ENCODE measurements at regions not wholly inside any gene's neighbourhood (a gene's known extent, or its start where the extent isn't known, plus 50 kb on each side); places are given as distances from the start of the nearest gene placed in this dataset.
"Not testable (repeated sequence)": the region's sequence is repeated elsewhere in the genome, so short reads cannot be mapped to it uniquely, and the experiment has no call there.

GRCh38 chr2:109724533-109725460 lies 69.3 kb upstream of the RGPD5 start:
- H3K27ac ChIP-seq = no peak overlapping the region
- no peak for TF ChIP-seq ZFX (IDR thresholded peaks at IDR 0.05)
- TF ChIP-seq CTCF (conservative IDR thresholded peaks at IDR 0.05) = no peak

GRCh38 chr2:109726379-109727270 lies 67.5 kb upstream of the RGPD5 start:
- TF ChIP-seq ZFX (IDR thresholded peaks at IDR 0.05) (no peak), CTCF (conservative IDR thresholded peaks at IDR 0.05) (no peak)
- no peak overlapping the region for H3K27ac ChIP-seq

- no peak overlapping the region for H3K27ac ChIP-seq
- no peak for TF ChIP-seq CTCF (conservative IDR thresholded peaks at IDR 0.05)
- TF ChIP-seq ZFX (IDR thresholded peaks at IDR 0.05) = no peak
These were observed 66.1 kb upstream of the RGPD5 start for GRCh38 chr2:109727929-109728447.

GRCh38 chr2:109733746-109734145 lies 60.4 kb upstream of the RGPD5 start:
- H3K27ac ChIP-seq = not testable (repeated sequence)

- TF ChIP-seq CTCF (conservative IDR thresholded peaks at IDR 0.05) (peak; percentile 83), ZFX (IDR thresholded peaks at IDR 0.05) (no peak)
- H3K27ac ChIP-seq = no peak overlapping the region
These were observed 57.8 kb upstream of the RGPD5 start for GRCh38 chr2:109736177-109736827.

Data from C4-2B (cell line).